GM19438 (cell line): ENCODE measurements at regions not wholly inside any gene's neighbourhood (a gene's known extent, or its start where the extent isn't known, plus 50 kb on each side); places are given as distances from the start of the nearest gene placed in this dataset.

Experiments
- ATAC-seq: cut with Tn5 transposase; IDR thresholded peaks from one replicate; pipeline ENCODE4 v1.9.1; 2021; ENCODE audit warnings: low read depth; ENCODE audit not compliant: unreplicated experiment

GRCh38 chr1:65729259-65729658 lies 63.4 kb upstream of the PDE4B start:
- ATAC-seq: no peak

GRCh38 chr1:65734979-65735378 lies 57.7 kb upstream of the PDE4B start:
- ATAC-seq: no peak

GRCh38 chr1:65741993-65742392 lies 50.7 kb upstream of the PDE4B start:
- no peak for ATAC-seq
